Right lobe of liver (tissue), 6 donors: ENCODE measurements at regions not wholly inside any gene's neighbourhood (a gene's known extent, or its start where the extent isn't known, plus 50 kb on each side); places are given as distances from the start of the nearest gene placed in this dataset.

Experiments
- ATAC-seq, 4 donors: fragments of 200-7000 bp; cut with Tn5 transposase; one replicate each; pipeline ENCODE4 v1.9.1; 2020; ENCODE audit warnings: mild to moderate bottlenecking in 4 of 4, moderate library complexity in 4 of 4
- DNase-seq, 3 donors: peaks; one replicate each; pipeline ENCODE4 v3.0.0-alpha.2; 2020
- H3K27ac ChIP-seq, 3 donors: fragments of 200-600 bp; one replicate each; pipeline ENCODE4 v1.8.0; 2022
- H3K27me3 ChIP-seq, 2 donors: fragments of 200-600 bp; one replicate each; pipeline ENCODE4 v1.8.0; 2022
- H3K36me3 ChIP-seq, 4 donors: fragments of 200-600 bp; sonication (generic) in 1 of 4; one replicate each; pipeline versions ENCODE4 v1.5.1 to v1.8.0; 2017 to 2022; ENCODE audit warnings: control low read depth in 1 of 4
- H3K4me1 ChIP-seq, 4 donors: fragments of 200-600 bp; sonication (generic) in 1 of 4; one replicate each; pipeline versions ENCODE4 v1.5.1 to v1.8.0; 2017 to 2022; ENCODE audit warnings: control low read depth in 1 of 4
- H3K4me3 ChIP-seq, 3 donors: fragments of 200-600 bp; one replicate each; pipeline ENCODE4 v1.8.0; 2022
- H3K9me3 ChIP-seq, 4 donors: fragments of 200-600 bp; sonication (generic) in 1 of 4; one replicate each; pipeline versions ENCODE4 v1.5.1 to v1.8.0; 2017 to 2022; ENCODE audit warnings: control low read depth in 1 of 4
- CTCF ChIP-seq, 4 donors: fragments of 200-600 bp in 3 of 4; fragments of 450-650 bp in 1 of 4; IDR thresholded peaks; one replicate each; pipeline versions ENCODE4 v1.5.1 to v1.8.0; 2016 to 2022; ENCODE audit warnings: antibody characterized with exemption in 4 of 4, mild to moderate bottlenecking in 2 of 4
- POLR2A ChIP-seq: fragments of 450-650 bp; IDR thresholded peaks from one replicate; pipeline ENCODE4 v1.6.1; 2017; ENCODE audit warnings: antibody characterized with exemption, mild to moderate bottlenecking
- WGBS: methylation state at CpG from one replicate; pipeline ENCODE4 v1.1.6; 2018; ENCODE audit warnings: low coverage, low lambda C conversion rate; ENCODE audit not compliant: insufficient coverage; ENCODE audit errors: missing lambda C conversion rate; 5-methylcytosine and 5-hydroxymethylcytosine counted together
- intact Hi-C, 2 donors: fragments of 100-400 bp; cut with DNase I; formaldehyde crosslinking; loops; one replicate each; pipeline versions ENCODE4 v1.11.2 to v1.14.1; 2022
- donor health status: DM: no; HTN: yes; CAD: no.
- donor health status: DM: no; HTN: no; CAD: no.
- donor health status: DM: no; HTN: no; CAD: no.
- donor health status: DM: no; HTN: yes; CAD: no.
- donor health status: DM: no; HTN: yes; CAD: no.

GRCh38 chr3:67106874-67107273, 108.8 kb downstream of the KBTBD8 start:
- Histone ChIP-seq H3K4me3 (no peak overlapping the region), H3K36me3 (no peaks in the 10 kb centered on the region), H3K4me1 (no peaks in the 10 kb centered on the region), H3K9me3 (no peaks in the 10 kb centered on the region), H3K27me3 (no peaks in the 10 kb centered on the region), H3K27ac (no peak overlapping the region)
- intact Hi-C loops: no loop called here
- TF ChIP-seq POLR2A: no peak
- TF ChIP-seq CTCF (IDR thresholded peaks at IDR 0.05): no peak
- no peak for ATAC-seq
- 52% methylated on average over 3 of the region's 3 CpGs for WGBS
- no peak for DNase-seq

DNA sequence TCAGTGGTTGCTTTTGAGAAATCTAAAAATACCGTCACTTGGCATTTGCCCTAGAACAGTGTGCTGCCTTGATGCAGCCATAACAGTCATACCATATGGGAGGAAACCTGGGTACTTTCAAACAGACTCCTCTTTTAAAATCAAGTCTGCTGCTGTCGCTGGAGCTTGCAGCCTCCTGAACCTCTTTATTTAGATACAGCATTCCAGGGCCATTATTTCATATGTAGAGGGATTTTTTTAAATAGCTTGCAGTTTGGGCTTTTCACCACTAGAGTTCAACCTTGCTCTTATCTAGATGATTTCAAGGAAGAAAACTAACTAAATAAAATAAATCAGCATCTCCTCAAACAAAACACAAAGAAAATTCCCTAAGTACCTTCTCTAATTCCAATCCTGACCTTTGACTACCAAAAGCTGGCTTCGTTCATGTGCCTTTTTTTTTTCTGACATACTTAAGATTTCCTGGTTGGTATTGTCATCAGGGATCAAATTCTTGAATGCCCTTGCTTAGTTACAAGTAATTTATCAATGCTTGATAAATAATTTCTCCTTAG, 111.6 kb downstream of the KBTBD8 start:
- WGBS: 33% methylated on average over 3 of the region's 3 CpGs
- no peak for DNase-seq
- no peaks in the 10 kb centered on the region for H3K27me3 ChIP-seq
- no peaks in the 10 kb centered on the region for H3K4me1 ChIP-seq
- H3K4me3 ChIP-seq: no peak overlapping the region
- no peaks in the 10 kb centered on the region for H3K9me3 ChIP-seq
- H3K27ac ChIP-seq: no peak overlapping the region
- TF ChIP-seq CTCF (IDR thresholded peaks at IDR 0.05): peak; percentile 50 to 58 (median 52)
- TF ChIP-seq POLR2A: no peak
- no peaks in the 10 kb centered on the region for H3K36me3 ChIP-seq
- intact Hi-C loops: no loop called here
- ATAC-seq: peak; percentile 46 to 79 (median 54)

GRCh38 chr3:67113802-67114407, 115.8 kb downstream of the KBTBD8 start:
- TF ChIP-seq CTCF (IDR thresholded peaks at IDR 0.05) (peak; percentile 91 to 93 (median 92)), POLR2A (no peak)
- ATAC-seq (peak; percentile 98 to 100 (median 99)), DNase-seq (peak; percentile 65 to 78 (median 66))
- Histone ChIP-seq H3K36me3 (no peaks in the 10 kb centered on the region), H3K27ac (no peak overlapping the region), H3K4me3 (no peak overlapping the region), H3K9me3 (no peaks in the 10 kb centered on the region), H3K27me3 (no peaks in the 10 kb centered on the region), H3K4me1 (no peaks in the 10 kb centered on the region)
- 5% methylated on average over 6 of the region's 6 CpGs for WGBS
- intact Hi-C loops: no loop called here

DNA sequence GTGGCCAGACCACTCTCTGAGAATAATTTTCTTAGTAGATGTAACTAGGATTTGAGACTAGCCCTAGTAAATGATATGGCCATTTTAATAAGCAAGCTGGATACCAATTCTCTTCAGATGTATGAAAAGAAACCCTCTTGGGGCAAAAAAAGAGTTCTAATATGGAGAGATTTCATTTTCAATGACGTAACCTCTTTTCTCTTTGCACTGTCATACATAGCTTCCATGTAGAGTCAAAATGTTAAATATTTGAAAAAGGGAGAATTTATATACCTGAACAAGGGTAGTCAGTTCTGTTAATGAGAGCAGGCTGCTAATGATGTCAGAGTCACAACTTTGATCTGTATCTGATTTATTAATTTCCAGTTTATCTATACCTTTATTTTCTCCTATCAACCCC, 120.0 kb downstream of the KBTBD8 start:
- intact Hi-C loops: no loop called here
- DNase-seq (no peak), ATAC-seq (no peak)
- H3K4me1 ChIP-seq: no peaks in the 10 kb centered on the region
- H3K4me3 ChIP-seq: no peak overlapping the region
- no peaks in the 10 kb centered on the region for H3K9me3 ChIP-seq
- no peaks in the 10 kb centered on the region for H3K27me3 ChIP-seq
- WGBS: 83% methylated on average over 1 of the region's 1 CpG
- no peak overlapping the region for H3K27ac ChIP-seq
- TF ChIP-seq CTCF (IDR thresholded peaks at IDR 0.05): no peak
- TF ChIP-seq POLR2A: no peak
- no peaks in the 10 kb centered on the region for H3K36me3 ChIP-seq
